HG03060 (cell line): ENCODE measurements at regions not wholly inside any gene's neighbourhood (a gene's known extent, or its start where the extent isn't known, plus 50 kb on each side); places are given as distances from the start of the nearest gene placed in this dataset.

Experiments
- ATAC-seq: cut with Tn5 transposase; IDR thresholded peaks from one replicate; pipeline ENCODE4 v1.9.1; 2021; ENCODE audit warnings: low read depth, moderate number of reproducible peaks; ENCODE audit not compliant: unreplicated experiment

DNA sequence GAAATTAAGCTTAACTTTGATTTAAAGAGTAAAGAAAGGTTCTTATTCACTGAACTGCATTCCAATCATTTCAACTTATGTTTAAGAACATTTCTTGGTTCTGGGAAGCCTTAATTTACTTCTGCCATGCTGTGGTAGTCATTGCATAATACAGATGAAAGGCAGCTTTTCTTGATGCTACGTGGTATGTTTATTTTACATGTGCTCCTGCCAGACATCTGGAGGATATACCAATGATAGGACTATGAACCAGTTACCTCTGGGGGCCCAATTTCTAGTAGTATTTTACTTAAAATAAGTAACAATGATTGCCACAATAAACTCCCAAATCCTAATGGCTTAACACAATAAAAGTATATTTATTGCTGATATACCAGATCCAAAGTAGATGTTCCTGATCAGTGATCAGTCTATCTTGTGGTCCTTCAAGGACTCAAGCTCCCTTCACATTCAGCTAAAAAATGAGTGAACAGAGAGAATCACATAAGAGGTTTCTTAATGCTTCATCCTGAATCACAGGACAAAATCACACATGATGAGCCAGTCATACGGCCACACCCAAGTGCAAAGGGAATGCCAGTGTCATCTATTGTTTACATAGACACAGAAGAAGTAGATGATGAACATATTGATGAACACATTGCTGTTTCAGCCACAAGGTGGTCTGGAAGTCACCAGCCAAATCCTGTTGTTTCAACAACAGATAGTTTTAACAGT, 56.5 kb upstream of the CCN2 start:
- no peak for ATAC-seq

- no peak for ATAC-seq
Measured at GRCh38 chr6:132005178-132005577, 54.0 kb upstream of the CCN2 start.

GRCh38 chr6:132004668-132005067, 53.5 kb upstream of the CCN2 start:
- ATAC-seq = no peak

- ATAC-seq = no peak
Measured at GRCh38 chr6:132003516-132004178, 52.5 kb upstream of the CCN2 start.
